ENCODE measurements at regions not wholly inside any gene's neighbourhood (a gene's known extent, or its start where the extent isn't known, plus 50 kb on each side); places are given as distances from the start of the nearest gene placed in this dataset.

- TF ChIP-seq CTCF (conservative IDR thresholded peaks at IDR 0.05), result no peak
- H3K27ac ChIP-seq, result no peak overlapping the region
Observed at GRCh38 chr11:104556606-104557301, 341.5 kb downstream of the CASP12 start.

GRCh38 chr11:104549019-104549418 is 349.2 kb downstream of the CASP12 start:
- TF ChIP-seq CTCF (conservative IDR thresholded peaks at IDR 0.05), result no peak
- H3K27ac ChIP-seq, result no peak overlapping the region

DNA sequence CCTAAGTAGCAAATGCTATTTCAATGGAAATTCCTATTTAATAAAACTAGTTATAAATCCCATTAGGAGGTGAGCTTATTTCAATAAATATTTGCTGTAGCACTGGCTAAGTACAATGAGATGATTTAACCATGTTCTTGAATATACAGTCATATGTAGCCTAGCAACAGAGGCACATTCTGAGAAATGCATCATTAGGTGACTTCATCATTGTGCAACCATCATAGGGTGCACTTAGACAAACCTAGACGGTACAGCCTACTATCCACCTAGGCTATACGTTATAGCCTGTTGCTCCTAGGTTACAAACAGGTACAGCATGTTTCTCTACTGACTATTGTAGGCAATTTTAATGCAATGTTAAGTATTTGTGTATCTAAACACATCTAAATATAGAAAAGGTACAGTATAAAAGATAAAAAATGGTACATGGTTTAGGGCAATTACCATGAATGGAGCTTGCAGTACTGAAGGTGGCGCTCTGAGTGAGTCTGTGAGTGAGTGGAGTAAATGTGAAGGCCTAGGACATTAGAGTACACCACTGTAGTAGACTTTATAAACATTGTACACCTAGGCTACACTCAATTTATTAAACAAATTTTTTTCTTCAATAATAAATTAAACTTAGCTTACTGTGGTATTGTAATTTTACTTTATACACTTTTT is 350.1 kb downstream of the CASP12 start:
- no peak for TF ChIP-seq CTCF (conservative IDR thresholded peaks at IDR 0.05)
- H3K27ac ChIP-seq, result no peak overlapping the region

DNA sequence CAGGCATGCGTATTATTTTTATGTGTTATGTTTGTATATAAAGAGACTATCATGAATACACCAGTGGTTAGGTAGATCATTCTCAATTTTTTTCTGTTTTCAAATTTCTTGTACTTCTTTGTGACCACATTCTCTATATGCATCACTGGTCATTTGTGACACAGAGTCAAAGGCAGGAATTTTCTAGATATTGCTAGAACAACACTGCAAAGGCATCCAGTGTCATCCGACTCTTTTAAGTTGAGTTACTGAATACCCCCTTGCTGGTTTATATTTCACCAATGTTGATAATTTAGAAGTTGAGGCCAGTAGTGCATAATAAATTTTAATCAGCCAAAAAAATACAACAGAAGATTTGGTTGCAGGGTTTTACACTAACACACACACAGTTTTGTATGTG is 351.8 kb downstream of the CASP12 start:
- no peak overlapping the region for H3K27ac ChIP-seq
- no peak for TF ChIP-seq CTCF (conservative IDR thresholded peaks at IDR 0.05)

DNA sequence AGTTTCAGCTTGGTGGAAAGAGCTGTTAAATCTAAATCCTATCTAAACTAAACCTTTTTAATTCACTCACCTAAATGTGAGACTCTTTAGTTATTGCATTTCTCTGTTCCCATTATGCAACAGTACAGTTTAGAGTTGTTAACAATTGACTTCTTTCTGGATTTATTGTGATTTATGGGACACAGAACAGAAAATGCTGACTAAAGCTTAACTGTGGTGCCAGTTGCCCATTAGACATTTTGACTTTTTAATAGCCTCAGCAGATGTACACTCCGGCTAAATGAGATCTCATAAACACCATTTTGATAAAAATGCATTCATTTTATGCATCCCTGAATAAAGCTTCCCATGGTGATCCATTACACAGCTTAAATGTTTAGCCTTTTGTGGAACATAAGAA is 356.6 kb downstream of the CASP12 start:
- TF ChIP-seq CTCF (conservative IDR thresholded peaks at IDR 0.05), result no peak
- H3K27ac ChIP-seq, result no peak overlapping the region

- no peak for TF ChIP-seq CTCF (conservative IDR thresholded peaks at IDR 0.05)
Observed at GRCh38 chr11:104538313-104538712, 359.9 kb downstream of the CASP12 start.

GRCh38 chr11:104534278-104534677 is 364.0 kb downstream of the CASP12 start:
- no peak overlapping the region for H3K27ac ChIP-seq
- no peak for TF ChIP-seq CTCF (conservative IDR thresholded peaks at IDR 0.05)

More at GRCh38 chr11:104538313-104538712, 359.9 kb downstream of the CASP12 start:
- H3K27ac ChIP-seq, result no peak overlapping the region

Measured in VCaP (cell line).